H9 (cell line): ENCODE measurements at regions not wholly inside any gene's neighbourhood (a gene's known extent, or its start where the extent isn't known, plus 50 kb on each side); places are given as distances from the start of the nearest gene placed in this dataset.

Experiments used
- DNase-seq: peaks from one replicate; pipeline ENCODE4 v3.0.0-alpha.2; 2017
- H2AFZ ChIP-seq: one replicate; pipeline ENCODE4 v1.6.1; 2013; ENCODE audit warnings: mild to moderate bottlenecking, low read length, control low read depth, moderate library complexity
- H2AK5ac ChIP-seq: 2 replicates; pipeline ENCODE4 v1.6.1; 2013; ENCODE audit warnings: low read length, control low read depth, mixed read lengths; ENCODE audit not compliant: insufficient read length
- H2BK120ac ChIP-seq: one replicate; pipeline ENCODE4 v1.6.1; 2013; ENCODE audit warnings: low read depth, mild to moderate bottlenecking, low read length, control low read depth, inconsistent platforms; ENCODE audit not compliant: poor library complexity, severe bottlenecking
- H2BK12ac ChIP-seq: 2 replicates; pipeline ENCODE4 v1.6.1; 2013; ENCODE audit warnings: low read length, control low read depth, mixed read lengths, low read depth; ENCODE audit not compliant: insufficient read length
- H2BK15ac ChIP-seq: 2 replicates; pipeline ENCODE4 v1.6.1; 2013; ENCODE audit warnings: low read depth, low read length, control low read depth
- H2BK20ac ChIP-seq: one replicate; pipeline ENCODE4 v1.6.1; 2013; ENCODE audit warnings: low read depth, mild to moderate bottlenecking, low read length, control low read depth, inconsistent platforms; ENCODE audit not compliant: poor library complexity, severe bottlenecking
- H2BK5ac ChIP-seq: 2 replicates; pipeline ENCODE4 v1.6.1; 2013; ENCODE audit warnings: low read length, control low read depth, mixed read lengths; ENCODE audit not compliant: insufficient read length
- H3K14ac ChIP-seq: 2 replicates; pipeline ENCODE4 v1.6.1; 2013; ENCODE audit warnings: low read length, control low read depth; ENCODE audit not compliant: insufficient read depth
- H3K18ac ChIP-seq: 2 replicates; pipeline ENCODE4 v1.6.1; 2013; ENCODE audit warnings: low read depth, mild to moderate bottlenecking, mixed read lengths, low read length, control low read depth; ENCODE audit not compliant: insufficient read length
- H3K23ac ChIP-seq: 2 replicates; pipeline ENCODE4 v1.6.1; 2013; ENCODE audit warnings: low read length, control low read depth, mixed read lengths, low read depth; ENCODE audit not compliant: insufficient read length
- H3K23me2 ChIP-seq: 2 replicates; pipeline ENCODE4 v1.6.1; 2013; ENCODE audit warnings: low read depth, mild to moderate bottlenecking, mixed read lengths, low read length, control low read depth; ENCODE audit not compliant: insufficient read length, poor library complexity, severe bottlenecking
- H3K27ac ChIP-seq: 2 replicates; pipeline ENCODE4 v1.5.1; 2013; ENCODE audit warnings: low read length, control low read depth, mixed read lengths, low read depth; ENCODE audit not compliant: insufficient read length
- H3K27me3 ChIP-seq: 2 replicates; pipeline ENCODE4 v1.6.1; 2013; ENCODE audit warnings: low read length, control low read depth, inconsistent platforms; ENCODE audit not compliant: insufficient read depth
- H3K4ac ChIP-seq: 2 replicates; pipeline ENCODE4 v1.6.1; 2013; ENCODE audit warnings: low read depth, mild to moderate bottlenecking, control low read depth, inconsistent platforms, low read length, moderate library complexity
- H3K4me1 ChIP-seq: 2 replicates; pipeline ENCODE4 v1.6.1; 2013; ENCODE audit warnings: low read length, control low read depth, inconsistent platforms; ENCODE audit not compliant: insufficient read depth
- H3K4me2 ChIP-seq: 2 replicates; pipeline ENCODE4 v1.6.1; 2013; ENCODE audit warnings: low read length, control low read depth, mixed read lengths; ENCODE audit not compliant: insufficient read length, insufficient read depth
- H3K56ac ChIP-seq: 2 replicates; pipeline ENCODE4 v1.6.1; 2013; ENCODE audit warnings: low read depth, mild to moderate bottlenecking, mixed read lengths, low read length, control low read depth; ENCODE audit not compliant: insufficient read length
- H3K79me1 ChIP-seq: 2 replicates; pipeline ENCODE4 v1.6.1; 2013; ENCODE audit warnings: low read depth, mild to moderate bottlenecking, moderate library complexity, low read length, control low read depth, inconsistent platforms; ENCODE audit not compliant: insufficient read depth, poor library complexity, severe bottlenecking
- H3K79me2 ChIP-seq: 2 replicates; pipeline ENCODE4 v1.6.1; 2013; ENCODE audit warnings: low read length, control low read depth, inconsistent platforms; ENCODE audit not compliant: insufficient read depth
- H3K9ac ChIP-seq: 2 replicates; pipeline ENCODE4 v1.6.1; 2013; ENCODE audit warnings: low read length, control low read depth, mixed read lengths; ENCODE audit not compliant: insufficient read length; ENCODE audit errors: extremely low read depth
- H3K9me3 ChIP-seq: one replicate; pipeline ENCODE4 v1.6.1; 2013; ENCODE audit warnings: low read depth, low read length, inconsistent platforms; ENCODE audit not compliant: control insufficient read depth
- H3T11ph ChIP-seq: one replicate; pipeline ENCODE4 v1.6.1; 2013; ENCODE audit warnings: mild to moderate bottlenecking, low read length, control low read depth, inconsistent platforms
- H4K20me1 ChIP-seq: one replicate; pipeline ENCODE4 v1.6.1; 2013; ENCODE audit not compliant: control insufficient read depth, insufficient read length, insufficient read depth
- H4K5ac ChIP-seq: 2 replicates; pipeline ENCODE4 v1.6.1; 2013; ENCODE audit warnings: low read depth, mild to moderate bottlenecking, mixed read lengths, low read length, control low read depth; ENCODE audit not compliant: insufficient read length
- H4K8ac ChIP-seq: replicated peaks from 2 replicates; pipeline ENCODE4 v1.6.1; 2013; ENCODE audit warnings: low read length, control low read depth, mixed read lengths, low read depth; ENCODE audit not compliant: insufficient read length
- H4K91ac ChIP-seq: 2 replicates; pipeline ENCODE4 v1.6.1; 2013; ENCODE audit warnings: low read depth, mild to moderate bottlenecking, moderate library complexity, mixed read lengths, low read length, control low read depth; ENCODE audit not compliant: insufficient read length
- H3K27ac Mint-ChIP-seq, 3 experiments: 2 replicates in 2 of 3; 3 replicates in 1 of 3; pipeline ENCODE4 v1.8.0; 2020 to 2021; ENCODE audit warnings: mixed read lengths in 3 of 3, mild to moderate bottlenecking in 1 of 3, moderate library complexity in 1 of 3
- H3K27me3 Mint-ChIP-seq: 2 replicates; pipeline ENCODE4 v1.8.0; 2021; ENCODE audit warnings: low read depth, mild to moderate bottlenecking, moderate library complexity, mixed read lengths
- H3K36me3 Mint-ChIP-seq, 3 experiments: 2 replicates in 2 of 3; 3 replicates in 1 of 3; pipeline ENCODE4 v1.8.0; 2020 to 2021; ENCODE audit warnings: low read depth in 3 of 3, mixed read lengths in 3 of 3; ENCODE audit not compliant: insufficient read depth in 1 of 3
- H3K4me1 Mint-ChIP-seq, 2 experiments: 2 replicates each; pipeline ENCODE4 v1.8.0; 2020; ENCODE audit warnings: mixed read lengths in 2 of 2
- H3K4me3 Mint-ChIP-seq, 2 experiments: 2 replicates in 1 of 2; 3 replicates in 1 of 2; pipeline ENCODE4 v1.8.0; 2020 to 2021; ENCODE audit warnings: mild to moderate bottlenecking in 2 of 2, mixed read lengths in 2 of 2, moderate library complexity in 1 of 2
- H3K9me3 Mint-ChIP-seq, 2 experiments: 2 replicates in 1 of 2; 3 replicates in 1 of 2; pipeline ENCODE4 v1.8.0; 2020; ENCODE audit warnings: mild to moderate bottlenecking in 2 of 2, mixed read lengths in 2 of 2, moderate library complexity in 1 of 2
- CTCF ChIP-seq: fragments of 200-600 bp; sonication (generic); conservative IDR thresholded peaks from 3 replicates; pipeline ENCODE4 v1.8.0; 2021; ENCODE audit warnings: antibody characterized with exemption, mild to moderate bottlenecking
- WGBS: extraction: QIAGEN DNeasy Blood & Tissue Kit; methylation state at CpG from one replicate; pipeline ENCODE4 v1.1.7; 2013; ENCODE audit warnings: missing lambda C conversion rate, low lambda C conversion rate, mixed read lengths; ENCODE audit not compliant: insufficient read length; ENCODE audit errors: extremely low coverage; 5-methylcytosine and 5-hydroxymethylcytosine counted together

GRCh38 chr1:199859491-199859933 is 168.0 kb upstream of the NR5A2 start:
- Histone ChIP-seq H3K14ac (no peak overlapping the region), H3K27ac (no peak overlapping the region), H3K27me3 (no peaks in the 10 kb centered on the region), H3K56ac (no peak overlapping the region), H3K23me2 (no peaks in the 10 kb centered on the region), H2BK20ac (no peak overlapping the region), H3K4me1 (peaks cover 2% of the 10 kb centered on the region; the same call in 1 of the 2 replicates), H4K20me1 (no peaks in the 10 kb centered on the region), H3K79me2 (no peaks in the 10 kb centered on the region; the same call in 1 of the 2 replicates), H4K8ac (no peak overlapping the region), H3K23ac (no peak overlapping the region), H2BK12ac (no peak overlapping the region), H3K9me3 (no peaks in the 10 kb centered on the region), H3K9ac (no peak overlapping the region), H3K79me1 (no peaks in the 10 kb centered on the region), H2AK5ac (no peak overlapping the region), H3T11ph (no peak overlapping the region), H3K4ac (no peak overlapping the region), H2BK120ac (no peak overlapping the region), H3K18ac (no peak overlapping the region), H4K5ac (no peak overlapping the region), H4K91ac (no peak overlapping the region), H3K4me2 (no peak overlapping the region), H2BK15ac (no peak overlapping the region), H2BK5ac (no peak overlapping the region), H2AFZ (no peak overlapping the region)
- H3K9me3 Mint-ChIP-seq: no peaks in the 10 kb centered on the region
- no peaks in the 10 kb centered on the region for H3K27me3 Mint-ChIP-seq
- WGBS: no CpG with 5 or more reads among the region's 3 CpGs
- H3K4me3 Mint-ChIP-seq: no peak overlapping the region
- TF ChIP-seq CTCF: no peak
- peaks cover 13 to 14% of the 10 kb centered on the region in 2 experiments for H3K4me1 Mint-ChIP-seq
- H3K36me3 Mint-ChIP-seq: no peaks in the 10 kb centered on the region
- no peak for DNase-seq
- H3K27ac Mint-ChIP-seq: no peak overlapping the region
